PC-9 (cell line): ENCODE measurements at regions not wholly inside any gene's neighbourhood (a gene's known extent, or its start where the extent isn't known, plus 50 kb on each side); places are given as distances from the start of the nearest gene placed in this dataset.

Source experiments
- BruUV-seq: library from RNA; stranded (reverse); fragments of 400-500 nt; replicated peaks from 2 replicates; lab custom pipeline; 2021; lab: Mats Ljungman, UMichigan
- CTCF ChIA-PET: fragments of 300-600 bp; sonication (Branson Sonifier 250); formaldehyde crosslinking; loops from one replicate; lab custom pipeline; 2022; ENCODE audit warnings: antibody characterized with exemption; lab: Charles Lee
- POLR2A ChIA-PET: fragments of 300-600 bp; sonication (Branson Sonifier 250); formaldehyde crosslinking; loops from one replicate; lab custom pipeline; 2022; ENCODE audit warnings: antibody characterized with exemption; ENCODE audit not compliant: unreplicated experiment; lab: Charles Lee
- DNase-seq, 2 experiments: peaks; one replicate each; pipeline versions ENCODE4 v3.0.0 to v3.0.0-alpha.2; 2015 to 2022; ENCODE audit warnings: mixed read lengths in 1 of 2
- H2AFZ ChIP-seq: fragments of 200-600 bp; sonication (generic); 2 replicates; pipeline ENCODE4 v1.8.1; 2017; ENCODE audit warnings: antibody characterized with exemption
- H3F3A ChIP-seq: fragments of 200-600 bp; sonication (generic); 2 replicates; pipeline ENCODE4 v1.8.1; 2017; ENCODE audit warnings: antibody characterized with exemption, mild to moderate bottlenecking, low read depth; ENCODE audit not compliant: insufficient read depth
- H3K27ac ChIP-seq: fragments of 200-600 bp; sonication (generic); 2 replicates; pipeline ENCODE4 v1.6.1; 2016; ENCODE audit warnings: mixed run types
- H3K27me3 ChIP-seq: fragments of 200-600 bp; sonication (generic); 2 replicates; pipeline ENCODE4 v1.6.1; 2016; ENCODE audit warnings: low read depth, mixed run types; ENCODE audit not compliant: insufficient read depth
- H3K36me3 ChIP-seq: fragments of 200-600 bp; sonication (generic); 2 replicates; pipeline ENCODE4 v1.6.1; 2016; ENCODE audit warnings: low read depth, mixed run types
- H3K4me1 ChIP-seq: fragments of 200-600 bp; sonication (generic); replicated peaks from 2 replicates; pipeline ENCODE4 v1.6.1; 2016; ENCODE audit warnings: mixed run types; ENCODE audit not compliant: insufficient read depth
- H3K4me2 ChIP-seq: fragments of 200-600 bp; sonication (generic); 2 replicates; pipeline ENCODE4 v1.6.1; 2017; ENCODE audit warnings: mixed run types
- H3K4me3 ChIP-seq: fragments of 200-600 bp; sonication (generic); 2 replicates; pipeline ENCODE4 v1.6.1; 2016; ENCODE audit warnings: mixed run types
- H3K79me2 ChIP-seq: fragments of 200-600 bp; sonication (generic); 2 replicates; pipeline ENCODE4 v1.6.1; 2017; ENCODE audit warnings: low read depth, mixed run types
- H3K9me2 ChIP-seq: fragments of 200-600 bp; sonication (generic); 2 replicates; pipeline ENCODE4 v1.8.1; 2017; ENCODE audit warnings: mild to moderate bottlenecking; ENCODE audit not compliant: insufficient read depth
- H3K9me3 ChIP-seq: fragments of 200-600 bp; sonication (generic); 2 replicates; pipeline ENCODE4 v1.8.1; 2016; ENCODE audit warnings: low read depth; ENCODE audit not compliant: insufficient read depth
- H4K20me1 ChIP-seq: fragments of 200-600 bp; sonication (generic); 2 replicates; pipeline ENCODE4 v1.8.1; 2017; ENCODE audit not compliant: insufficient read depth
- CTCF ChIP-seq: fragments of 200-600 bp; sonication (generic); conservative IDR thresholded peaks from 2 replicates; pipeline ENCODE4 v1.6.1; 2017; ENCODE audit warnings: mixed run types, antibody characterized with exemption, mild to moderate bottlenecking, moderate library complexity
- EZH2 ChIP-seq: fragments of 200-600 bp; sonication (generic); IDR thresholded peaks from 2 replicates; pipeline ENCODE4 v1.8.0; 2017; ENCODE audit warnings: antibody characterized with exemption, low read depth
- intact Hi-C: fragments of 100-400 bp; cut with micrococcal nuclease; formaldehyde crosslinking; loops from one replicate; pipeline ENCODE4 v1.10.0; 2022; ENCODE audit not compliant: unreplicated experiment

DNA sequence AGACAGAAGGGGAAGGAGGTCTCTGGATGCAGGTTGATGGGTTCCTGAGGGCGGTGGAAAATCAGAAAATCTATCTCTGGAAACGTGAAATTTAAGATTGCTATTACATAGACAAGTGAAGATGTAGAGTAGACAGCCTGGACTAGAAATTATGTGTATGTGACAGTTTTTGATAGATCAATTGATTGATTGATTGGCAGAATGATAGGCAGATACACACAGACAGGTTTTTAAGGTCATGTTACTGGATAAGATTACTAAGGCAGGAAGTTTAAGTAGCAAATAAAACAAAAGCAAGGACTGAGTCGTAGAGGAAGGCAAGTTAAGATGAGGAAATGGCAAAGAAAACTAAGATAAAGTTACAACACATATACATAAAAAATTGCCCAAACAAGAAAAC lies 124.7 kb downstream of the RGS21 start:
- no peak for DNase-seq
- Histone ChIP-seq H3K4me2 (no peak overlapping the region), H2AFZ (no peak overlapping the region), H3K27me3 (no peaks in the 10 kb centered on the region), H3K9me3 (0 out of 2 replicates have a peak, but pooled peaks cover 2% of the 10 kb centered on the region), H3K36me3 (no peaks in the 10 kb centered on the region), H3F3A (no peaks in the 10 kb centered on the region), H3K4me1 (no peaks in the 10 kb centered on the region; the same call in 1 of the 2 replicates), H3K9me2 (no peaks in the 10 kb centered on the region), H4K20me1 (no peaks in the 10 kb centered on the region), H3K27ac (no peak overlapping the region), H3K4me3 (no peak overlapping the region), H3K79me2 (no peaks in the 10 kb centered on the region)
- intact Hi-C loops, result no loop called here
- no peak for TF ChIP-seq CTCF
- no peak for TF ChIP-seq EZH2
- no TSS peak for BruUV-seq
- ChIA-PET POLR2A (no interaction called here), CTCF (no interaction called here)

DNA sequence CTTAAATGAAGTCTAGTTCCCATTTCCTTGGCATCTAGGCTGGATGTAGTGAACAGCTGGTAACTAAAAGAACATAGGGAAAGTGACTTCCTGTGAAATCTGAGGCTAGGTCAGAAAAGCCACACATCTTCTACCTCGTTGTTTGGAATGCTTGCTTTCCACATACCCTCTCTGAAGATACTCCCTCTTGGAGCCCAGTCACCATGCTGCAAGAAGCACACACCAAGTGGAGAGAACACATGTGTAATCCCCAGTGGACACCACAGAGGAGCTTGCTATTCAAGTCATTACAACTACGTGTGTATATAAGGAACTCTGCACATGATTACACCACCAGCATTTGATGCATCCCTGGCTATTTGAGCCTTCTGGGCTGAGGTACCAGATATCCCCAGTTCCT lies 125.9 kb downstream of the RGS21 start:
- H3K9me2 ChIP-seq, result no peaks in the 10 kb centered on the region
- H3K4me2 ChIP-seq, result no peak overlapping the region
- H3K27ac ChIP-seq, result no peak overlapping the region
- BruUV-seq, result no TSS peak
- POLR2A ChIA-PET, result no interaction called here
- H3K9me3 ChIP-seq, result no peaks in the 10 kb centered on the region
- DNase-seq, result no peak
- no peak overlapping the region for H2AFZ ChIP-seq
- H3K4me1 ChIP-seq, result no peaks in the 10 kb centered on the region; the same call in 1 of the 2 replicates
- no peaks in the 10 kb centered on the region for H3K27me3 ChIP-seq
- H3K79me2 ChIP-seq, result no peaks in the 10 kb centered on the region
- H3K4me3 ChIP-seq, result no peak overlapping the region
- no peaks in the 10 kb centered on the region for H4K20me1 ChIP-seq
- intact Hi-C loops, result no loop called here
- CTCF ChIA-PET, result no interaction called here
- no peak for TF ChIP-seq CTCF
- no peak for TF ChIP-seq EZH2
- H3K36me3 ChIP-seq, result no peaks in the 10 kb centered on the region
- H3F3A ChIP-seq, result no peaks in the 10 kb centered on the region

DNA sequence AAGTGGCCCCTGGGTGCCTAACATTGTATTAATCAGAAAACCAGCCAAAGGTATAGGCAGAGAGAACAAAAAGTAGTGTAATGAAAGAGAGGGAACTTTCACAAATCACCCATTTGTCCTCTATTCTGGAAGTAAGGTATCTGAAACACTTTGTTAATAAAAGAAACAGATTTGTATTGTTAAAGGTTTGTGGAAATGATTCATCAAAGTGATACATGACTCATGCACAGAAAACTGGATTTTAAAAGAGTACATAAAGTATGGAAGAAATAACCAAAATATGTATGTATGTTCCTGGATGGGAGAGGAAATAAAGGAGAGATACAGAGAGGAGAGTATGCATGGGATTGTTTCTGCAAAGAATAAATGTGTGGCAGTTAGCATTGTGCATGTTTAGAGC lies 126.8 kb downstream of the RGS21 start:
- no peak overlapping the region for H3K4me2 ChIP-seq
- intact Hi-C loops, result no loop called here
- no TSS peak for BruUV-seq

More for the DNA sequence above, 126.8 kb downstream of the RGS21 start:
- ChIA-PET CTCF (no interaction called here), POLR2A (no interaction called here)
- no peaks in the 10 kb centered on the region for H3K9me2 ChIP-seq
- H2AFZ ChIP-seq, result no peak overlapping the region
- TF ChIP-seq CTCF (no peak), EZH2 (no peak)
- H3K27me3 ChIP-seq, result no peaks in the 10 kb centered on the region
- no peaks in the 10 kb centered on the region for H3F3A ChIP-seq
- H3K27ac ChIP-seq, result no peak overlapping the region
- DNase-seq, result no peak
- H3K79me2 ChIP-seq, result no peaks in the 10 kb centered on the region
- H4K20me1 ChIP-seq, result no peaks in the 10 kb centered on the region
- no peaks in the 10 kb centered on the region for H3K36me3 ChIP-seq
- H3K4me3 ChIP-seq, result no peak overlapping the region
- H3K9me3 ChIP-seq, result no peaks in the 10 kb centered on the region
- H3K4me1 ChIP-seq, result no peaks in the 10 kb centered on the region; the same call in 1 of the 2 replicates
